GM18517 (cell line): ENCODE measurements at regions not wholly inside any gene's neighbourhood (a gene's known extent, or its start where the extent isn't known, plus 50 kb on each side); places are given as distances from the start of the nearest gene placed in this dataset.

ENCODE experiments used
- ATAC-seq: cut with Tn5 transposase; IDR thresholded peaks from one replicate; pipeline ENCODE4 v1.9.1; 2021; ENCODE audit warnings: mild to moderate bottlenecking, moderate library complexity; ENCODE audit not compliant: unreplicated experiment

GRCh38 chrX:40282946-40283660 lies 185.3 kb upstream of the BCOR start:
- ATAC-seq = no peak

- ATAC-seq = no peak
Measured at GRCh38 chrX:40282348-40282747, 184.6 kb upstream of the BCOR start.

DNA sequence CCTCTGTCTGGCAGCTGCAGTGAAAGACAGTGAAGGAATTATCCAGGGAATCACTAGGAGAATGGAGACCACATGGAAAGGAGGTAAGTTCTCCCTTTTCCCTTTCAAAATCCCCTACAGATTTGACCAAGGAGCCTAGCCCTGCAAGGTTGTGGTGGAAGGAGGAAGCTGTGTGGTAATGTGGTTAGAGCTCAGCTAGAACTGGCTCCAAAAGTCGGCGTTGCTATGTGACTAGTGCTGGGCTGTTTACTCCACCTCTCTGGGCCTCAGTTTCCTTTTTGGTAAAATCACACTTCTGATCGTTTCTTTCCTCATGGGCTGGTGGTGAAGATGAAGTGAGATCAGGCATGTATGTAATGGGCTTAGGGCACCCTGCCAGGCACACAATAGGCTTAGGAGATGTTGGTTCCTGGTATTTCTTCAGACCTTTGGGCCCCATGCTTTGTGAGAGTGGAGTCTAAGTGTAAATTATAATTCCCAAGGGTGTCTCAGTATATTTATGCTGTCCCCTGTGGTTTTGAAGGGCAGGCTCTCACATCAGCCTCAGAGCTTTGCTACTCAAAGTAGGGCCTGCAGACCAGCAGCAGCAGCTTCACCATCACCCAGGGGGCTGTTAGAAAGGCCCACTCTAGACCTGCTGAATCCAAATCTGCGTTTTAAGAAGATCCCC lies 183.7 kb upstream of the BCOR start:
- ATAC-seq = no peak

- no peak for ATAC-seq
Measured at GRCh38 chrX:40279762-40280161, 182.0 kb upstream of the BCOR start.

DNA sequence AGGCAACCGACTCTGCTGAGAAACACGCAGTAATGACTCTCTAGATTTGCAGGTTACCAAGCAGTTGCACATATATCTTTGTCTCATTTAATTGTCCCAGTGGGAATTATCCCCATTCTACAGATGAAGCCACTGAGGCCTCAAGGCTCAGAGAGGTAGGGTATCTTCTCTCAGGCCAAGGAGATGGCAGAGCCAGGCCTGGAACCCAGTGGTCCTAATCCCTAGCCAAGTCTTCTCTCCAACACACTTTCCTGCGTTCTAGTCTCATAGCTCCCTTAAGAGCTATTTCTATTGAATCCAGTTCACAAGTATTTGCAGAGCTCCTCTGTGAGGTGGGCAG lies 181.3 kb upstream of the BCOR start:
- no peak for ATAC-seq

- ATAC-seq = no peak
Measured at GRCh38 chrX:40278340-40279090, 180.8 kb upstream of the BCOR start.

DNA sequence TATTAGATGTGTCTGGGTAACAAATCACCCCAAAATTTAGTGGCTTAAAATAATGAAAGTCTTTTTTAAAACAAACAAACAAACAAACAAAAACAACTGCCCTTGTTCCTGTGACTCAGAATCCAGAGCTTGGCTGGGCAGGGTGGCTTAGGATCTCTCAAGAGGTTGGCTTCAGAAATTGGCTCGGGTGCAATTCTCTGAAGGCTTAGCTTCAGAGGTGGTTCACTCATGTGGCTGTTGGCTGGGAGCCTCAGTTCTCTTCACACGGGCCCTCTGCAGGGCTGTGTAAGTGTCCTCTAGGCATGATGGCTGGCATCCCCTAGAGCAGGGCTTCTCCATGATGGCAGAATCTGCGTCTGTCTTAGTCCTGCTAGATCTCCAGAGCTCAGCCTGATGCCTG lies 179.9 kb upstream of the BCOR start:
- ATAC-seq = no peak

- no peak for ATAC-seq
Measured at GRCh38 chrX:40273356-40274050, 175.7 kb upstream of the BCOR start.

GRCh38 chrX:40272776-40273175 lies 175.0 kb upstream of the BCOR start:
- ATAC-seq = no peak

- no peak for ATAC-seq
Measured at GRCh38 chrX:40272141-40272540, 174.4 kb upstream of the BCOR start.

- ATAC-seq = no peak
Measured at GRCh38 chrX:40268188-40268520, 170.4 kb upstream of the BCOR start.

- ATAC-seq = no peak
Measured at GRCh38 chrX:40267334-40268187, 169.8 kb upstream of the BCOR start.

DNA sequence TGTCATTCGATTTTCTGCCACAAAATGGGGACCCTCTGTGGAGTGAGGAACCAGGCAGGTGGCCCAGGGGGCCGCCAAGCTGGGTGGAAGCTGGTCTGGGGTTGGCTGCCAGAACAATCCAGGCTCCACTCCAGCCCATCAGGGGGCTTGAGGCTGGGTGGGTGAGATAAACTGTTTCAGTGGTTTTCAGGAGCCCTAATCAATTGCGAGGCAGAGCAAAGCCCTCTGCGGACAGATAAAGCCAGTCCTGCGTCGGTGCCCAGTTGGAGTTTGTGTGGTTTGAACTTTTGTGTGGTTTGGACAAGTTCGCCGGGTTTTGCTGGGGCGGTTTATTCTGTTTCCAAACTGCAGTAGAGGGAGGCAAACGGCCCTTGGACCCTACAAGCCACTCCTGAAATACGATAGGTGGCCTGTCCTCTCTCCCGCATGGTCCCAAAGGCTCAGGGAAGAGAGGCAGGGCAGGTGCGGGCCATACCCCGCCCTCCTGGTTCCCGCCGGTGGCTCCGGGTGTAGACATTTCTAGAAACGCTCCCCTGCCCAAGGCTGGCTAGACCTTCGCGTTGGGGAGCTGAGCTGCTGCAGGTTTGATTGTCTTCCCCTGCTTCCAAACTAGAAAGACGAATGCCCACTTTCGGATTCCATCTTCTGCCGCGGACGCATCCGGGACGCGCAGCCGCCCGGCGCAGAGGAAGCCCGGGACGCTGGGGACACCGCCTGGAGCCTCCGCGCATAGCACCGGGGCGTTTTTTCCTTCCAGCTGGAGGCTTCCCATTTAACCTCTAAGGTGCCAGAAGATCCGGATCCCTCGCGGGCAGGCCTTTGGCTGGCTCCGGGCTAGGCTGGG lies 169.0 kb upstream of the BCOR start:
- no peak for ATAC-seq

- ATAC-seq = no peak
Measured at GRCh38 chrX:40265936-40266335, 168.2 kb upstream of the BCOR start.

DNA sequence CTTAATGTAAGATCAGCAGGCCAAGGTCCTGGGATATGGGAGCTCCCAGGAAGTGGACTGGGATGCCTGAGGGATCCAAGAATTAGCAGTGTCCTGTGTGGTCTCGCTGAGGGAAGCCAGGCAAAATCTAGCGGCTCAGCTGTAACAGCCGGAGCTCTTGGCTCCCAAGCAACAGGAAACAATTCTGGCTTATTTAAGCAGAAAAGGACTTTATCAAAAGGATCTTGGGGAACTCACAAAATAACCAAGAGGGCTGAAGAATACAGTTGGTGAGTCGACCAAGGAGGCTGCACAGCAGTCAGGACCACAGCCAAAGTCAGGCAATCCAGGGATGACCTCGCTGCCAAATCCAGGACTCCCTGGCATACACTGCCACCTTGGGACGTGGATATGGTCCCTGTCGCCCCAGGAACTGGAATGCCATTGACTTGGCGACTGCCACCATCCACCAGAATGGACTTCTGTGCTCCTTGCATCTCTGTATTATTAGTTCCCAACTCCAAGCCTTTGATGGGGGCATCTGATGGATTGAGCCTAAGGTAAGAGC lies 165.3 kb upstream of the BCOR start:
- no peak for ATAC-seq

- no peak for ATAC-seq
Measured at GRCh38 chrX:40262157-40263013, 164.6 kb upstream of the BCOR start.

DNA sequence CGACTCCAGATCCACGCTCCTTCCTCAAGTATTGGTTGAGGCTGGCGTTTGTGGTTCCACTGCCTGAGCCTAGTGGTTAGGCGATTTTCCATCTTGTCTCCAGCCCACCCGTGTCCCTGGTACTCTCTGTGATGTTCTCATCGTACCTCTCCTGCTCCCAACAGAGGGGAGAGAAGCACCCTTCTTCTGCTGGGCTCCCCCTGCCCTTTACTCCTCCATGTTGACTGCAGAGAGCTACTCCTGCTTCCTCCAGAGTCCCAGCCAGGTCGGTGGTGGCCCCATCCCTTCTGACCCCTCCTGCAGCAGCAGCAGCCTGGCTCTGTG lies 164.0 kb upstream of the BCOR start:
- ATAC-seq = no peak

DNA sequence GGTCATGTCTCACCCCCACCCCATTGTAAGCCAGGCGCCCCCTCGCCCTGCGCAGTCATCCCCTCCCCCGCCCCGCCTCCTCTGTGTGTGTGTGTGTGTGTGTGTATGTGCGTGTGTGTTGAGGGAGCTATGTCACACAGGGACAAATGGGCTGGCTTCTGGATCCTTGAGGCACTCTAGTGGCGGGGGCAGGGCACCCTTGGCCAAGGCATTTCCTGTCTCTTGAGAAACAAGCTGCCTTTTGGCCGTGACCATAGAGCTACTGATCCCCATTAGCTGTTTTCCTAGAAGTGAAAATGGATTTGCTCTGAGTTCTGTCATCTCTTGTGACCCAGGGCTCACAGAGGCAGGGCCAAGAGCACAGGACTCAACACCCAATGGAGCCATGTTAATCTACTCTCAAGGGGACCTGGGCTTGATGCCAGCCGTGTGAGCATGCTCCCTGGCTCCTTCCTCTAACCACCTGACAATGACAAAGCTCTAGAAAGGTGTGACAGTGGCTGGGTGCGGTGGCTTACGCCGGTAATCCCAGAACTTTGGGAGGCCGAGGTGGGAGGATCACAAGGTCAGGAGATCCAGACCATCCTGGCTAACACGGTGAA lies 162.5 kb upstream of the BCOR start:
- no peak for ATAC-seq
